Testis (tissue), 2 donors: ENCODE measurements at regions not wholly inside any gene's neighbourhood (a gene's known extent, or its start where the extent isn't known, plus 50 kb on each side); places are given as distances from the start of the nearest gene placed in this dataset.

Experiments
- CTCF ChIP-seq, 3 experiments: fragments of 450-650 bp in 2 of 3; fragments of 200-600 bp in 1 of 3; sonication (generic) in 1 of 3; IDR thresholded peaks; one replicate each; pipeline ENCODE4 v1.5.1; 2016 to 2019; ENCODE audit warnings: antibody characterized with exemption in 3 of 3, mild to moderate bottlenecking in 2 of 3, moderate library complexity in 1 of 3
- POLR2A ChIP-seq: fragments of 450-650 bp; IDR thresholded peaks from one replicate; pipeline ENCODE4 v1.6.1; 2017; ENCODE audit warnings: antibody characterized with exemption, mild to moderate bottlenecking, moderate library complexity

- TF ChIP-seq POLR2A (no peak), CTCF (IDR thresholded peaks at IDR 0.05) (no peak)
These were observed 99.3 kb upstream of the FAT3 start for GRCh38 chr11:92125321-92125720.
